ENCODE measurements at regions not wholly inside any gene's neighbourhood (a gene's known extent, or its start where the extent isn't known, plus 50 kb on each side); places are given as distances from the start of the nearest gene placed in this dataset.

DNA sequence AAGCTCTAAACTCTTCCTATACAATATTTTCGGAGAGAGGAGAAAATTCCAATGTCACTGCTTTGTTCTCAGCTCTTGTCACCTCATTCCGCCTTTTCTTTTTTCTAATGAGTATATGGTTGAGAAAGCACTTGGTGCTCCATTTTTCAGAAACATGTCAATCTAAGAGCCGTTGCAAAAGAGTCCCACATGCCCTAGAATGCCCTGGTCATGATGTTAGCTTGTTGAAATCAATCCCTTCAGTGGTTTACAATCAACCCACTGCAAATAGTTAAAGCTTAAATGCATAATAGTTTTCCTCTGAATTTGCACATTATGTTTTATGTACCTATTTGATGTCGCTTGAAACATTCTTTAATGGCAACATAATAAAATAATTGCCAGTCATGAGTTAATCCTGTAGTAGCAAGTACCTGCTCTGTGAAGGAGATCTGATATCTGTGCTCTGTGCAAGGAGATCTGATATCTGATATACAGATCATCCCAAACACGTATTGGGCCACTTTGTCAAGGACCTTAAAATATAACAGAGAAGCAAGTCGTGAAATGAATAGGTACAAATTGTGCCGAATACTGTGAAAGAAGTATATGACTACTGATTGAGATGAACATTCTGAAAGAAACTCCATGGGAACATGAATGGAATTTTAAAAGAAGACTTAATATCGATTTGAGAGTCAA, 1633.5 kb downstream of the SUCLG1 start:
- TF ChIP-seq TCF12 (IDR thresholded peaks at IDR 0.05; ENCODE audit: low read depth) (no peak), TEAD4 (IDR thresholded peaks at IDR 0.05) (no peak), EGR1 (IDR thresholded peaks at IDR 0.05) (no peak)
- TF ChIP-seq, protein P1, sequence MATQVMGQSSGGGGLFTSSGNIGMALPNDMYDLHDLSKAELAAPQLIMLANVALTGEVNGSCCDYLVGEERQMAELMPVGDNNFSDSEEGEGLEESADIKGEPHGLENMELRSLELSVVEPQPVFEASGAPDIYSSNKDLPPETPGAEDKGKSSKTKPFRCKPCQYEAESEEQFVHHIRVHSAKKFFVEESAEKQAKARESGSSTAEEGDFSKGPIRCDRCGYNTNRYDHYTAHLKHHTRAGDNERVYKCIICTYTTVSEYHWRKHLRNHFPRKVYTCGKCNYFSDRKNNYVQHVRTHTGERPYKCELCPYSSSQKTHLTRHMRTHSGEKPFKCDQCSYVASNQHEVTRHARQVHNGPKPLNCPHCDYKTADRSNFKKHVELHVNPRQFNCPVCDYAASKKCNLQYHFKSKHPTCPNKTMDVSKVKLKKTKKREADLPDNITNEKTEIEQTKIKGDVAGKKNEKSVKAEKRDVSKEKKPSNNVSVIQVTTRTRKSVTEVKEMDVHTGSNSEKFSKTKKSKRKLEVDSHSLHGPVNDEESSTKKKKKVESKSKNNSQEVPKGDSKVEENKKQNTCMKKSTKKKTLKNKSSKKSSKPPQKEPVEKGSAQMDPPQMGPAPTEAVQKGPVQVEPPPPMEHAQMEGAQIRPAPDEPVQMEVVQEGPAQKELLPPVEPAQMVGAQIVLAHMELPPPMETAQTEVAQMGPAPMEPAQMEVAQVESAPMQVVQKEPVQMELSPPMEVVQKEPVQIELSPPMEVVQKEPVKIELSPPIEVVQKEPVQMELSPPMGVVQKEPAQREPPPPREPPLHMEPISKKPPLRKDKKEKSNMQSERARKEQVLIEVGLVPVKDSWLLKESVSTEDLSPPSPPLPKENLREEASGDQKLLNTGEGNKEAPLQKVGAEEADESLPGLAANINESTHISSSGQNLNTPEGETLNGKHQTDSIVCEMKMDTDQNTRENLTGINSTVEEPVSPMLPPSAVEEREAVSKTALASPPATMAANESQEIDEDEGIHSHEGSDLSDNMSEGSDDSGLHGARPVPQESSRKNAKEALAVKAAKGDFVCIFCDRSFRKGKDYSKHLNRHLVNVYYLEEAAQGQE (IDR thresholded peaks at IDR 0.05; ENCODE audit: low read depth), result no peak

DNA sequence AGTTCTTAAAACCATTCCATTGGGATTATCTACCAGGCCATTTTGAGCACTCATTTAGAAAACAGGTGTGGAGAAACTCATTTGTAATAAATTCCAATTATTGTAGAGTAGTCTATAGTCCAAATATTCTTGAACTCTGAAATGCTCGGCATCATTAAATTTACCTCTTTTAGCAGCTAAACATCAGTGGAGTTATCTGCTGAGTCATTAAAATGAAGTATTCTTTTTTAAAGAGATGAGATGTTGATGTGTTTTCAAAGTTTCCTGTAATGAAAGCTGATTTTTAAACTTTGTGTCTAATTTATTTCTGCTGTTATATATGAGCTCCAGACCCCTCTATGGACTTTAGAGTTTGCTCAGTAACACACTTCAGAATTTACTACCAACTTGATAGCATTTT, 1635.2 kb downstream of the SUCLG1 start:
- TF ChIP-seq ZBTB7A (IDR thresholded peaks at IDR 0.05; ENCODE audit: low read depth) (no peak), YY1 (IDR thresholded peaks at IDR 0.05; ENCODE audit: low read depth) (no peak), TEAD4 (IDR thresholded peaks at IDR 0.05) (no peak), RAD21 (IDR thresholded peaks at IDR 0.05; ENCODE audit: low read depth) (no peak), CREB1 (IDR thresholded peaks at IDR 0.05; ENCODE audit: low read depth) (no peak), TCF12 (IDR thresholded peaks at IDR 0.05; ENCODE audit: low read depth) (no peak), NFIC (IDR thresholded peaks at IDR 0.05) (no peak), EGR1 (IDR thresholded peaks at IDR 0.05) (no peak), CEBPB (IDR thresholded peaks at IDR 0.05) (no peak), FOXM1 (IDR thresholded peaks at IDR 0.05; ENCODE audit: borderline replicate concordance, low read depth) (no peak), TAF1 (IDR thresholded peaks at IDR 0.05; ENCODE audit: low read depth) (no peak), EP300 (IDR thresholded peaks at IDR 0.05; ENCODE audit: borderline replicate concordance) (no peak)
- TF ChIP-seq, protein P2, sequence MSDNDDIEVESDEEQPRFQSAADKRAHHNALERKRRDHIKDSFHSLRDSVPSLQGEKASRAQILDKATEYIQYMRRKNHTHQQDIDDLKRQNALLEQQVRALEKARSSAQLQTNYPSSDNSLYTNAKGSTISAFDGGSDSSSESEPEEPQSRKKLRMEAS (IDR thresholded peaks at IDR 0.05), result no peak
- TF ChIP-seq, protein P3, sequence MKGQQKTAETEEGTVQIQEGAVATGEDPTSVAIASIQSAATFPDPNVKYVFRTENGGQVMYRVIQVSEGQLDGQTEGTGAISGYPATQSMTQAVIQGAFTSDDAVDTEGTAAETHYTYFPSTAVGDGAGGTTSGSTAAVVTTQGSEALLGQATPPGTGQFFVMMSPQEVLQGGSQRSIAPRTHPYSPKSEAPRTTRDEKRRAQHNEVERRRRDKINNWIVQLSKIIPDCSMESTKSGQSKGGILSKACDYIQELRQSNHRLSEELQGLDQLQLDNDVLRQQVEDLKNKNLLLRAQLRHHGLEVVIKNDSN (IDR thresholded peaks at IDR 0.05), result no peak
- TF ChIP-seq, protein P1 (IDR thresholded peaks at IDR 0.05; ENCODE audit: low read depth), result no peak

DNA sequence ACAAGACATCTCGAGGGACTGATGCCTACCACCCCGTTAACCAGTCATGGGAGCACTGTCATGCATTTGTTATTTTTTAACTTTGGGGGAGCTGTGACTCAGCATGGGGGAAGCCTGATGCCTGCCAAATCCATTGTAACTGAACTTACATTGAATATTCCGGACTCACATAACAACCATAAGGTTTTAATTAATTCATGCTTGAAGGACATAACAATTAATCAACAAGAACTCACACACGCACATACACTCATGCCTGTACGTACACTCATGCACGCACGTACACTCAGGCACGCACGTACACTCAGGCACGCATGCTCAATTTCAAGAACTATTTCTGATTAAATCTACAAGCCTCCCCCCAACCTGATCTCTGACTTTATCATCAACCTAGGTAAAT, 1639.1 kb downstream of the SUCLG1 start:
- TF ChIP-seq CEBPB (IDR thresholded peaks at IDR 0.05) (no peak), CREB1 (IDR thresholded peaks at IDR 0.05; ENCODE audit: low read depth) (no peak), RAD21 (IDR thresholded peaks at IDR 0.05; ENCODE audit: low read depth) (no peak), TCF12 (IDR thresholded peaks at IDR 0.05; ENCODE audit: low read depth) (no peak), FOXM1 (IDR thresholded peaks at IDR 0.05; ENCODE audit: borderline replicate concordance, low read depth) (no peak), TAF1 (IDR thresholded peaks at IDR 0.05; ENCODE audit: low read depth) (no peak)
- TF ChIP-seq, protein P1 (IDR thresholded peaks at IDR 0.05; ENCODE audit: low read depth), result no peak
- TF ChIP-seq, protein P2 (IDR thresholded peaks at IDR 0.05), result no peak

DNA sequence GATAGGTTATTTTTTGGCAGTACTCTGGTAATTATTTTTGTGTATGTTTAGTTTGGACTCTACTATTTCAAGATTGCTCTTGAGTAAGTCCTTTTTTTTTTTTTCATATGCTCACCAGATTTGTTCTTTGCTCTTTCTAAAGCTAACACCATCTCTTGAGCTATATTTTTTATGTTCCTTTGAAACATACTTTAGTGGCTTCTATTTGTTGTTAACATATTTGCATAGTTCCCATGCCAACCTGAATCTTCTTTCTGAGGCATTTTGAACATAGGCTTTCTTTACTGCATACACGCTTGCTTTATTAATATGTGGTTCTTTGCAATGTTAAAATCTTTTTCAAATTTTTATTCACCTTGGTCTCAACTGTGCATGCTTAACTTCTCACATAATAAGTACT, 1644.9 kb downstream of the SUCLG1 start:
- TF ChIP-seq TCF12 (IDR thresholded peaks at IDR 0.05; ENCODE audit: low read depth) (no peak), TAF1 (IDR thresholded peaks at IDR 0.05; ENCODE audit: low read depth) (no peak), YY1 (IDR thresholded peaks at IDR 0.05; ENCODE audit: low read depth) (no peak), CEBPB (IDR thresholded peaks at IDR 0.05) (no peak), CREB1 (IDR thresholded peaks at IDR 0.05; ENCODE audit: low read depth) (no peak), RAD21 (IDR thresholded peaks at IDR 0.05; ENCODE audit: low read depth) (no peak), FOXM1 (IDR thresholded peaks at IDR 0.05; ENCODE audit: borderline replicate concordance, low read depth) (no peak), NFIC (IDR thresholded peaks at IDR 0.05) (no peak), EGR1 (IDR thresholded peaks at IDR 0.05) (no peak), TEAD4 (IDR thresholded peaks at IDR 0.05) (no peak), EP300 (IDR thresholded peaks at IDR 0.05; ENCODE audit: borderline replicate concordance) (no peak)
- TF ChIP-seq, protein P2 (IDR thresholded peaks at IDR 0.05), result no peak
- TF ChIP-seq, protein P3 (IDR thresholded peaks at IDR 0.05), result no peak
- TF ChIP-seq, protein P1 (IDR thresholded peaks at IDR 0.05; ENCODE audit: low read depth), result no peak
